GM21723 (cell line): ENCODE measurements at regions not wholly inside any gene's neighbourhood (a gene's known extent, or its start where the extent isn't known, plus 50 kb on each side); places are given as distances from the start of the nearest gene placed in this dataset.
A peak's percentile ranks its signal among the peaks of the same experiment; 100 is the strongest.
"Not testable (repeated sequence)": the region's sequence is repeated elsewhere in the genome, so short reads cannot be mapped to it uniquely, and the experiment has no call there.

Source experiments
- ATAC-seq: cut with Tn5 transposase; IDR thresholded peaks from one replicate; pipeline ENCODE4 v1.9.1; 2021; ENCODE audit warnings: mild to moderate bottlenecking, moderate library complexity; ENCODE audit not compliant: unreplicated experiment

DNA sequence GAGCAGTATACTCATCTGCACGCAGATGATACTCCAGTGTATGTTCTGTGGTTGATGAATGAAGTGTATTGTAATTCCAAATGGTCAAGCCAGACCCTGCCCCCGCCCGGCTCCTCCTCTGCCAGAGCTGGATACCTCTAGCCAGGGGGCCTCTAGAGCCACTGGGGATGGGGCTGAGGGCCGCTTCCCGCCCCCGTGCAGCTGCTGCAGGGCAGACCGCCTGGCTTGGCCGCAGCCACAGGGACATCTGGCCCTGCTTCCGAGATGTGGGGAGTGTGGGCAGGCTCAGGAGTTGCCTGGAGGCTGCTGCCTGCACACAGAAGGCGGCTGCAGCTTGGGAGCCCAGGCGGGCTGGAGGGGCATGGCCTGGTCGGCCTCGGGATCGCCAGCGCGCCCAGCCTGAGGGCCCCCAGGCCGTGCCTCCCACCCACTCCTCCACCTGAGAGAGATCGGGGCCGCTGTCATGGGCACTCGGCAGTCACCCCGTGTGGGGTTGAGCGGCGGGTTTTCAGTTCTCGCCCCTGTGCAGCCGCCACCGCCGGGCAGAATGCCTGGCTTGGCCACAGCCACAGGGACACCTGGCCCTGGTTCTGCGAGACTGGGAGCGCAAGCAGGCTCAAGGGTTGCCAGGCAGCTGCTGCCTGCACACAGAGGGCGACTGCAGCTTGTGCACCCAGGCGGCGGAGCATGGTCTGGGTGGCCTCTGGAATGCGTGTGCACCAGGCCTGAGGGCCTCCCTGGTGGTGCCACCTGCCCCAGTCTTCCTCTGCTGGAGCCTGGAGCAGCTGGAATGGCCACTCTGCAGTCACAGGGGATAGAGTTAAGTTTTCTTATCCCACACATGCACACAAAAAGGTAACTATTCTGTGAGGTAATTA lies 1643.7 kb downstream of the SPATA31A7 start:
- not testable (repeated sequence) for ATAC-seq

DNA sequence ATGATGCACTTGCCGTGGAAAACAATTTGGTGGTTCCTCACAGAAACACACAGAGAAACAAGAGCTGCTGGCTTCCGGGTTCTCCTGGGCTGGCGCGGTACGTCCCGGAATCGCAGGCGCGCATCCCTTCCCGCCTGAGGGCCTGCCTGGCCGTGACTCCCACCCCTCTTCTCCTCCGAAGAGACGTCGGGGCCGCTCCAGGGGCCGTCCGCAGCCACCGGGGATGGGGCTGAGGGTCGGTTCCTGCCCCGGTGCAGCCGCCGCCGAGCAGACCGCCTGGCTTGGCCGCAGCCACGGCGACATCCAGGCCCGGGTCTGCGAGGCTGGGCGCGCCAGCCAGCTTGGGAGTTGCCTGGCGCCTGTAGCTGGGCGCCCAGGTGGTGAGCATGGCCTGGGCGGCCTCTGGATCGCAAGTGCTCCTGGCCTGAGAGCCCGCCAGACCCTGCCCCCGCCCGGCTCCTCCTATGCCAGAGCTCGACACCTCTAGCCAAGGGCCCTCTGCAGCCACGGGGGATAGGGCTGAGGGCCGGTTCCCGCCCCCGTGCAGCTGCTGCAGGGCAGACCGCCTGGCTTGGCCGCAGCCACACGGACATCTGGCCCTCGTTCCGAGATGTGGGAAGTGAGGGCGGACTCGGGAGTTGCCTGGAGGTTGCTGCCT lies 1647.5 kb downstream of the SPATA31A7 start:
- peak; percentile 14 for ATAC-seq

DNA sequence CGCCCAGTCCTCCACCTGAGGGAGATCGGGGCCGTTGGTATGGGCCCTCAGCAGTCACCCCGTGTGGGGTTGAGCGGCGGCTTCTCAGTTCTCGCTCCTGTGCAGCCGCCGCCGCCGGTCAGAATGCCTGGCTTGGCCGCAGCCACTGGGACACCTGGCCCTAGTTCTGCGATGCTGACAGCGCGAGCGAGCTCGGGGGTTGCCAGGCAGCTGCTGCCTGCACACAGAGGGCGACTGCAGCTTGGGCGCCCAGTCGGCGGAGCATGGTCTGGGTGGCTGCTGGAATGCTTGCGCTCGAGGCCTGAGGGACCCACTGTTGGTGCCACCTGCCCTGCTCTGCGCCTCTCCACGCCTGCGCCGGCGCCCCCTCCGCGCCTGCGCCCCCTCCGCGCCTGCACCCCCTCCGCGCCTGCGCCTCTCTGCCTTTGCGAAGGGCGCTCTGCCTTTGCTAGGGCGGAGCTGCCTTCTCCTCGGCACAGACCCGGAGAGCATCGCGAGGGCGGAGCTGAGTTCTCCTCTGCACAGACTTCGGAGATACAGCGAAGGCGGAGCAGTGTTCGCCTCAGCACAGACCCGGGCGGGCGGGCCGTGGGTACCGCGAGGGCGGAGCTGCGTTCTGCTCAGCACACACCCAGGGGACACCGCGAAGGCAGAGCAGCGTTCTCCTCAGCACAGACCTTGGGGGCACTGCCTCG lies 1648.3 kb downstream of the SPATA31A7 start:
- ATAC-seq: peak; percentile 100

DNA sequence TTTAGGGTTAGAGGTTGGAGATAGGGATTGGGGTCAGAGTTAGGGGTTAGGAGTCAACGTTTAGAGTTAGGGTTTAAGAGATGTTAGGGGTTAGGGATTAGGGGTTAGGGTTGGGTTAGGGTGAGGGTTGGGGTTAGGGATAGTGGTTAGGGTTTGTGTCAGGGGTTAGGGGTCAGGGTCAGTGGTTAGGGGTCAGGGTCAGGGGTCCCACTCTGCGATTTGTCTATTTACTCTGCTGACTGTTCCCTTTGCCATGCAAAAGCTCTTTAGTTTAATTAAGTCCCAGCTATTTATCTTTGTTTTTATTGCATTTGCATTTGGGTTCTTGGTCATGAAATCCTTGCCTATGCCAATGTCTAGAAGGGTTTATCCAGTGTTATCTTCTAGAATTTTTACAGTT lies 1649.3 kb downstream of the SPATA31A7 start:
- ATAC-seq: not testable (repeated sequence)

- ATAC-seq: not testable (repeated sequence)
These were observed 1653.3 kb downstream of the SPATA31A7 start for GRCh38 chr9:62843145-62843544.

DNA sequence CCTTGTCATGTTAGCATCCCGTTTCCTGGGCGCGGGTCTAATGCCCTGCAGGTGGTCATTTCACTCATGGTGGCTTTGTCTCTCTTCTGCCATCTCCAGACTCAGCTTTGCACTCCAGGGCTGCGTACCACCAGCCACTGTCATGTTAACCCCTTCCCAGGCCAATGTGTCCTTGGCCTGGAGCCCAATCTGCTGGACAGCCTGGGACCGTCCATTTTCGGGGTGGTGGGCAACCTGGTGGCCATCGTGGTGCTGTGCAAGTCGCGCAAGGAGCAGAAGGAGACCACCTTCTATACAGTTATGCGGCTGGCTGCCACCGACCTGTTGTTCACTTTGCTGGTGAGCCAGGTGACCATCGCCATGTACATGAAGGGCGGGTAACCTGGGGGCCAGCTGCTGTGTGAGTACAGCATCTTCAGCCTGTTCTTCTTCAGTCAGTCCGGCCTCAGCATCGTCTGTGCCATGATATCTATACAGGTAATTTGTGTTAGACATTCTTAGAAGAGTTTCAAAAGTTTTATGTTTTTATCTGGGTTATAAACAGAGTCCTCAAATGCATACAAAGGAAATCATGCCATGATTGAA lies 1654.0 kb downstream of the SPATA31A7 start:
- ATAC-seq: not testable (repeated sequence)

DNA sequence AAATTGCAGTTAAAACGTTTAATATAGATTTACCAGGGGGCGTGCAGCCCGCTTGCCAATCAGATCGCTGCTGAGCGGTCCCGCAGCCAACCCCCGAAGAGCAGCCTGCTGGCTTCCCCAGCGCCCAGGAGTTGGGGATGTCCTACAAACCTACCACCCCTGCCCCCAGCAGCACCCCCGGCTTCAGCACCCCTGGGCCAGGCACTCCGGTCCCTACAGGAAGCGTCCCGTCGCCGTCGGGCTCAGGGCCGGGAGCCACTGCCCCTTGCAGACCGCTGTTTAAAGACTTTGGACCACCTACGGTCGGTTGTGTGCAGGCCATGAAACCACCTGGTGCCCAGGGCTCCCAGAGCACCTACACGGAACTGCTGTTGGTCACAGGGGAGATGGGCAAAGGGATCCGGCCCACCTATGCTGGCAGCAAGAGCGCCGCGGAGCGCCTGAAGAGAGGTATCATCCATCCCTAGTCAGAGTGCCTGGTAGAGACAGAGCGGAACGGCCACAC lies 1654.9 kb downstream of the SPATA31A7 start:
- ATAC-seq: not testable (repeated sequence)

- not testable (repeated sequence) for ATAC-seq
These were observed 1658.4 kb downstream of the SPATA31A7 start for GRCh38 chr9:62848258-62848657.

- ATAC-seq: not testable (repeated sequence)
These were observed 1660.2 kb downstream of the SPATA31A7 start for GRCh38 chr9:62849991-62850390.

- ATAC-seq: not testable (repeated sequence)
These were observed 1667.4 kb downstream of the SPATA31A7 start for GRCh38 chr9:62857280-62857679.

GRCh38 chr9:62858240-62858639 lies 1668.4 kb downstream of the SPATA31A7 start:
- ATAC-seq: not testable (repeated sequence)

GRCh38 chr9:62860939-62861860 lies 1671.4 kb downstream of the SPATA31A7 start:
- ATAC-seq: not testable (repeated sequence)

GRCh38 chr9:62862180-62862579 lies 1672.3 kb downstream of the SPATA31A7 start:
- not testable (repeated sequence) for ATAC-seq

DNA sequence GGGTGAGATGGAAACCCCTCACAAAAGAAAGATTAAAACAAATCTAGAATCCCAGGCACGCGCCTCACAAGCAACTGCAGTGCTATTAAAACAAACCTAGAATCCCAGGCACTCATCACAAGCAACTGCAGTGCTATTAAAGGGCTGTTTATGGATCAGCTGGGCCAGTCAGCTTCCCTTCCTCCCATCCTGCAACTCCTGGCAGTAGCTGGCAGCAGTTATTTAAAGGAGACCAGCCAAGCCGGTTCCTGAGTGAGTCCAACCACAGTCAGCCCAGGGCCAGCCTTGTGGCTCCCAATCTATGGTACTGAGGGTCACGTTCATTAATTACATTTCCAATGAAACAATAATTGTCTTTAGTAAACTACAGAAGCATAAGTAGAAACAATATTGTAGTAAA lies 1673.5 kb downstream of the SPATA31A7 start:
- not testable (repeated sequence) for ATAC-seq

DNA sequence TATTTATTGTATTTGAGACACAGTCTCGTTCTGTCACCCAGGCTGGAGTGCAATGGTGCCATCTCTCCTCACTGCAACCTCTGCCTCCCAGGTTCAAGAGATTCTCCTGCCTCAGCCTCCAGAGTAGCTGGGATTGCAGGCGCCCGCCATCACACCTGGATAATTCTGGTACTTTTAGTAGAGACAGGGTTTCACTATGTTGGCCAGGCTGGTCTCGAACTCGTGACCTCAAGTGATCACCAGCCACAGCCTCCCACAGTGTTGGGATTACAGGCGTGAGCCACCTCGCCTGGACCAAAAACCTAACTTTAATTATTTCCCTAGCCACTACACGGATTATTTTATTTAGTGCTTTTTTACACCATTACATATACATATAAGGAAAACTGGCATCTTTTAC lies 1674.0 kb downstream of the SPATA31A7 start:
- not testable (repeated sequence) for ATAC-seq

DNA sequence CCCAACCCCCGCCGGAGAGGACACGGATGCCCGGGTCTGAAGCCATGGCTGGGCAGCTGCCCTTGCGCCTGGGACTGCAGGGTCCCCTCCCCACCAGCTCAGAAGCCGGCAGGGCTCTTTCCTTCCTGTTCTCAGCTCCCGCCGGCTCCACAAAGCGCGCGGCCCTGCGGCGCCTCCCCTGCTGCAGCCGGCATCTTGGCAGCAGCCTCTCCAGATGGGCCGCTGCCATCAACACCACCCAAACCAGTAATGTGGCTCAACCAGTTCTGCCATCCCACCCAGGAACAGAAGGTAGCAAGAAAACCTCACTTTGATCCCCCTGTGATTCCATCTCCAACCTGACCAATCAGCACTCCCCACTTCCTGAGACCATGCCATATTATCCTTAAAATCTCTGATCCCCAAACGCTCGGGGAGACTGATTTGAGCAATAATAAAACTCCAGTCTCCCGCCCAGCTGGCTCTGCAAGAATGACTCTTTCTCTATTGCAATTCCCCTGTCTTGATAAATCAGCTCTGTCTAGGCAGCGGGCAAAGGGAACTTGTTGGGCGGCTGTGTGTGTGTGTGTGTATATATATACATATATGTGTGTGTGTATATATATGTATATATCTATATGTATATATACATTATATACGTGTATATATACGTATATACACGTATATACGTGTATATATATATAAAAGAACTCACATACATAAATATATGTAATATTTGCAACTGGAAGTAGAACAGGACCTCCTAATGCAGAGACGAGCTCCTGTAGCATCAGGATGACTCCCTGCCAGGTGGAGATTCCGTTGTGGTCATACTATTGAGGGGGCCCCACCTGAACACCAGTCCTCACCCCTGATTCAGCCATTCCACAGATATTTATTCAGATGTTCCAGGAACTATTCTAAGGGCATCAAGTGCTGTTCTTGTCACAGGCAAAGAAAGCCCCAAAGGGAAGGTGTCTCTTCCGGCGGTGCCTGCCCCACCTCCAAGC lies 1674.9 kb downstream of the SPATA31A7 start:
- not testable (repeated sequence) for ATAC-seq

GRCh38 chr9:62869061-62869460 lies 1679.2 kb downstream of the SPATA31A7 start:
- ATAC-seq: not testable (repeated sequence)

DNA sequence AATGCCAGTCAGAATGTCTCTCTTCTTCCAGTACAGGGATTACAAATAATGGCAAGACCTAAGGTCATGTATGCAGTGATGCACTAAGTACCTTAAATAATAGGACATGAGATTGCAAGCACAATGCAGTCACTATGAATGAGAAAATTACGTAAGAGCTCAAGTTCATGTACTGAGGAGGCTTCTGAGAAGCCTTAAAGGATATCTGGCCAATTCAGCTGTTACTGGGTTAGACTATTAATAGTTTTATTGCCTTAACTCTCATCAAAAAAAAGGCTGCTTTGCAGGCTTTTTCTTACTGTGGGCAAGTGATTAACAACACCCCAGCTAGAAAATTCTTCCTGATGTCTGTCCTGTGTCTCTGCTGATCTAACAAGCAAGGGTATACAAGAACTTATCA lies 1681.9 kb downstream of the SPATA31A7 start:
- ATAC-seq: not testable (repeated sequence)
